ENCODE measurements at regions not wholly inside any gene's neighbourhood (a gene's known extent, or its start where the extent isn't known, plus 50 kb on each side); places are given as distances from the start of the nearest gene placed in this dataset.

DNA sequence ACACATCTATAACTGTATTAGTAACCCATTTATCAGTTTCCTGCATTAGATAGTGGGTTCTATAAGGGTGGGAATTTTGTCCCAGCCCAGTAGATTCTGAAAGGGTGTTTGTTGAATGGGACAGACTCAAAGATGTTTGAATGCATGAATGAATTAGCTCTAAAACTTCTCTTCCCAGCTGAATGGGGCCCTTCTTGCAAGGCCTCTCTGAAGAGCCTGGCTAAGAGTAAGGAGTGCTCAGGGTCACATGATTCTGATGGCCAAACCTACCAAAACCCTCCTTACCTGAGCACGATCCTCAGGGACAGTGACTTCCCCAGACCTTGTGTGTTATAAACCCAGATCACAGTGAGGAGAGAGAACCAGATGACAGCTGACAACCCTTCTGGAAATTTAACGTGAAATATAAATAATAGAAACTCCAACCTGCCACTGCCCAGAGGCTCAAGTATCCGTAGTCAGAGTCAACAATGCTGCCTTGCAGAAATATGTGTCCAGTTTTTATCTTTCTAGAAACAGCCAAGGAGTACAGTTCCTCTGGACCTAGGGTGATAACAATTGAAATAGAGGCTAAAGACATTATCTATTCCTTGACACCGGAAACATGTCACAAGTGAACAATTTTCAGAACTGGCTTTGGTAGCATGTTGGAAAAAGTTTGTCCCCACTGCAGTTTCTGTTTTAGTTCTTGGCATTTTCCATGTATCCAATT, 268.9 kb upstream of the MAF start (continued):
- TF ChIP-seq, protein P1, sequence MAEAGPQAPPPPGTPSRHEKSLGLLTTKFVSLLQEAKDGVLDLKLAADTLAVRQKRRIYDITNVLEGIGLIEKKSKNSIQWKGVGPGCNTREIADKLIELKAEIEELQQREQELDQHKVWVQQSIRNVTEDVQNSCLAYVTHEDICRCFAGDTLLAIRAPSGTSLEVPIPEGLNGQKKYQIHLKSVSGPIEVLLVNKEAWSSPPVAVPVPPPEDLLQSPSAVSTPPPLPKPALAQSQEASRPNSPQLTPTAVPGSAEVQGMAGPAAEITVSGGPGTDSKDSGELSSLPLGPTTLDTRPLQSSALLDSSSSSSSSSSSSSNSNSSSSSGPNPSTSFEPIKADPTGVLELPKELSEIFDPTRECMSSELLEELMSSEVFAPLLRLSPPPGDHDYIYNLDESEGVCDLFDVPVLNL (CRISPR knock-in tag; IDR thresholded peaks at IDR 0.05; ENCODE audit: borderline replicate concordance, low read depth), result no peak

DNA sequence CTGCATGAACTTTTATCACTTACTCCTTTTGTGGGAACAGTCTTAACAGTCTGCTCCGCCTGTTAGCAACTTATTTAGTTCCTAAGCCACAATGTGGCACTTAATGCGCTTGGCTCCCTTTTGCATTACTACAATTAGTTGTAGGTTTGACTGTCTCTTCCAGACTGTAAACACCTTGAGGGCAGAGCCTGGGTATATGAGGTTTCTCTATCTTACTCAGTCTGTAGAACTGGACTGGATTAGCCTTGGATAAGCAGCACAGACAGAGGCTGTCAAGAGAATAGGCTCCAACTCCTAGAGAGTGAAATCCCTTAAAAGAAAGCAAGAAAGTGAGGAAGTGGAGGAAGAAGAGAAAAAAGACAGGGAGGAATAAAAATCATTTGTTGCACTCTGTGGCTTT, 268.3 kb upstream of the MAF start:
- CTCF ChIA-PET, result no interaction called here

DNA sequence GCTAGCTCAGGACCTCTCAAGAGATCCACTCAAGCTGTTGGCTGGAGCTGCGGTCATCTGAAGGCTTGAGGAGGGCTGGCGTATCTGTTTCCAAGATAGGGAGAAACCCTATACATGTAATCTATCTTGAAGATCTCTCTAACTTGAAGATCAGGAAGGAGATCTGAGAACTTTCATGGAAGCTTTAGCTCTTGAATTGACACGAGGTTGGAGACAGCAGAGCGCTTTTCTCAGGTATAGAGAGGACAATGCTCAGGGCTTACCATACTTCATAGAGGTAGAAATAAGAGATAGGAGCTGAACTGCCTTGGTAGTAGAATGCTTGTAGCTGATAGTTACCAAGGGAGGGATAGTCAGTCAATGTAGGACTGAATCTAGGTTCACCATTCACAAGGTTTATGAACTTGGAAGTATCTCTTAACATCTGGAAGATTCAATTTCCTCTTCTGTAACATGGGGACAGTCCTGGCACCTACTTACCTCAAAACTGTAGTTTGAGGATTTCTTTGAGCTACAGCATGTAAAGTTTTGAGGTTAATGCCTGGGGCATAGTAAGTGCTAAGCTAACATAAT, 267.0 kb upstream of the MAF start:
- Mint-ChIP-seq H3K36me3 (no peaks in the 10 kb centered on the region), H3K9me3 (no peaks in the 10 kb centered on the region; the same call in 1 of the 2 replicates), H3K4me3 (no peak overlapping the region), H3K27me3 (ENCODE audit: low read depth) (no peaks in the 10 kb centered on the region), H3K27ac (no peak overlapping the region), H3K4me1 (no peaks in the 10 kb centered on the region; the same call in 1 of the 2 replicates)
- DNase-seq (ENCODE audit: low spot score) (no peak), ATAC-seq (no peak)
- ChIA-PET POLR2A (no interaction called here), CTCF (no interaction called here)
- TF ChIP-seq, protein P2, sequence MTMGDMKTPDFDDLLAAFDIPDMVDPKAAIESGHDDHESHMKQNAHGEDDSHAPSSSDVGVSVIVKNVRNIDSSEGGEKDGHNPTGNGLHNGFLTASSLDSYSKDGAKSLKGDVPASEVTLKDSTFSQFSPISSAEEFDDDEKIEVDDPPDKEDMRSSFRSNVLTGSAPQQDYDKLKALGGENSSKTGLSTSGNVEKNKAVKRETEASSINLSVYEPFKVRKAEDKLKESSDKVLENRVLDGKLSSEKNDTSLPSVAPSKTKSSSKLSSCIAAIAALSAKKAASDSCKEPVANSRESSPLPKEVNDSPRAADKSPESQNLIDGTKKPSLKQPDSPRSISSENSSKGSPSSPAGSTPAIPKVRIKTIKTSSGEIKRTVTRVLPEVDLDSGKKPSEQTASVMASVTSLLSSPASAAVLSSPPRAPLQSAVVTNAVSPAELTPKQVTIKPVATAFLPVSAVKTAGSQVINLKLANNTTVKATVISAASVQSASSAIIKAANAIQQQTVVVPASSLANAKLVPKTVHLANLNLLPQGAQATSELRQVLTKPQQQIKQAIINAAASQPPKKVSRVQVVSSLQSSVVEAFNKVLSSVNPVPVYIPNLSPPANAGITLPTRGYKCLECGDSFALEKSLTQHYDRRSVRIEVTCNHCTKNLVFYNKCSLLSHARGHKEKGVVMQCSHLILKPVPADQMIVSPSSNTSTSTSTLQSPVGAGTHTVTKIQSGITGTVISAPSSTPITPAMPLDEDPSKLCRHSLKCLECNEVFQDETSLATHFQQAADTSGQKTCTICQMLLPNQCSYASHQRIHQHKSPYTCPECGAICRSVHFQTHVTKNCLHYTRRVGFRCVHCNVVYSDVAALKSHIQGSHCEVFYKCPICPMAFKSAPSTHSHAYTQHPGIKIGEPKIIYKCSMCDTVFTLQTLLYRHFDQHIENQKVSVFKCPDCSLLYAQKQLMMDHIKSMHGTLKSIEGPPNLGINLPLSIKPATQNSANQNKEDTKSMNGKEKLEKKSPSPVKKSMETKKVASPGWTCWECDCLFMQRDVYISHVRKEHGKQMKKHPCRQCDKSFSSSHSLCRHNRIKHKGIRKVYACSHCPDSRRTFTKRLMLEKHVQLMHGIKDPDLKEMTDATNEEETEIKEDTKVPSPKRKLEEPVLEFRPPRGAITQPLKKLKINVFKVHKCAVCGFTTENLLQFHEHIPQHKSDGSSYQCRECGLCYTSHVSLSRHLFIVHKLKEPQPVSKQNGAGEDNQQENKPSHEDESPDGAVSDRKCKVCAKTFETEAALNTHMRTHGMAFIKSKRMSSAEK (CRISPR knock-in tag; IDR thresholded peaks at IDR 0.05; ENCODE audit: borderline replicate concordance), result no peak
- TF ChIP-seq, protein P3, sequence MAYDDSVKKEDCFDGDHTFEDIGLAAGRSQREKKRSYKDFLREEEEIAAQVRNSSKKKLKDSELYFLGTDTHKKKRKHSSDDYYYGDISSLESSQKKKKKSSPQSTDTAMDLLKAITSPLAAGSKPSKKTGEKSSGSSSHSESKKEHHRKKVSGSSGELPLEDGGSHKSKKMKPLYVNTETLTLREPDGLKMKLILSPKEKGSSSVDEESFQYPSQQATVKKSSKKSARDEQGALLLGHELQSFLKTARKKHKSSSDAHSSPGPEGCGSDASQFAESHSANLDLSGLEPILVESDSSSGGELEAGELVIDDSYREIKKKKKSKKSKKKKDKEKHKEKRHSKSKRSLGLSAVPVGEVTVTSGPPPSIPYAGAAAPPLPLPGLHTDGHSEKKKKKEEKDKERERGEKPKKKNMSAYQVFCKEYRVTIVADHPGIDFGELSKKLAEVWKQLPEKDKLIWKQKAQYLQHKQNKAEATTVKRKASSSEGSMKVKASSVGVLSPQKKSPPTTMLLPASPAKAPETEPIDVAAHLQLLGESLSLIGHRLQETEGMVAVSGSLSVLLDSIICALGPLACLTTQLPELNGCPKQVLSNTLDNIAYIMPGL (CRISPR knock-in tag; IDR thresholded peaks at IDR 0.05), result no peak
- TF ChIP-seq ZNF317 (CRISPR knock-in tag; IDR thresholded peaks at IDR 0.05; ENCODE audit: borderline replicate concordance, low read depth) (no peak), ESRRA (CRISPR knock-in tag; IDR thresholded peaks at IDR 0.05; ENCODE audit: borderline replicate concordance) (no peak), TCF7 (CRISPR knock-in tag; IDR thresholded peaks at IDR 0.05; ENCODE audit: low read depth) (no peak), ZNF219 (CRISPR knock-in tag; IDR thresholded peaks at IDR 0.05; ENCODE audit: borderline replicate concordance) (no peak), JUN (CRISPR knock-in tag; IDR thresholded peaks at IDR 0.05) (no peak)

More for the DNA sequence above, 268.3 kb upstream of the MAF start:
- Mint-ChIP-seq H3K4me1 (no peaks in the 10 kb centered on the region; the same call in 1 of the 2 replicates), H3K9me3 (no peaks in the 10 kb centered on the region; the same call in 1 of the 2 replicates), H3K4me3 (no peak overlapping the region), H3K27me3 (ENCODE audit: low read depth) (no peaks in the 10 kb centered on the region), H3K36me3 (no peaks in the 10 kb centered on the region), H3K27ac (no peak overlapping the region; the same call in 1 of the 2 replicates)
- DNase-seq (ENCODE audit: low spot score) (no peak), ATAC-seq (no peak)
- POLR2A ChIA-PET, result no interaction called here
- TF ChIP-seq ZNF396 (CRISPR knock-in tag; IDR thresholded peaks at IDR 0.05; ENCODE audit: borderline replicate concordance) (no peak), JUN (CRISPR knock-in tag; IDR thresholded peaks at IDR 0.05) (no peak), ZNF232 (CRISPR knock-in tag; IDR thresholded peaks at IDR 0.05) (no peak), NFE2L1 (CRISPR knock-in tag; IDR thresholded peaks at IDR 0.05) (no peak), KAT7 (CRISPR knock-in tag; IDR thresholded peaks at IDR 0.05; ENCODE audit: borderline replicate concordance) (no peak), CREM (CRISPR knock-in tag; IDR thresholded peaks at IDR 0.05) (no peak), TCF7 (CRISPR knock-in tag; IDR thresholded peaks at IDR 0.05; ENCODE audit: low read depth) (no peak)
- TF ChIP-seq, protein P4, sequence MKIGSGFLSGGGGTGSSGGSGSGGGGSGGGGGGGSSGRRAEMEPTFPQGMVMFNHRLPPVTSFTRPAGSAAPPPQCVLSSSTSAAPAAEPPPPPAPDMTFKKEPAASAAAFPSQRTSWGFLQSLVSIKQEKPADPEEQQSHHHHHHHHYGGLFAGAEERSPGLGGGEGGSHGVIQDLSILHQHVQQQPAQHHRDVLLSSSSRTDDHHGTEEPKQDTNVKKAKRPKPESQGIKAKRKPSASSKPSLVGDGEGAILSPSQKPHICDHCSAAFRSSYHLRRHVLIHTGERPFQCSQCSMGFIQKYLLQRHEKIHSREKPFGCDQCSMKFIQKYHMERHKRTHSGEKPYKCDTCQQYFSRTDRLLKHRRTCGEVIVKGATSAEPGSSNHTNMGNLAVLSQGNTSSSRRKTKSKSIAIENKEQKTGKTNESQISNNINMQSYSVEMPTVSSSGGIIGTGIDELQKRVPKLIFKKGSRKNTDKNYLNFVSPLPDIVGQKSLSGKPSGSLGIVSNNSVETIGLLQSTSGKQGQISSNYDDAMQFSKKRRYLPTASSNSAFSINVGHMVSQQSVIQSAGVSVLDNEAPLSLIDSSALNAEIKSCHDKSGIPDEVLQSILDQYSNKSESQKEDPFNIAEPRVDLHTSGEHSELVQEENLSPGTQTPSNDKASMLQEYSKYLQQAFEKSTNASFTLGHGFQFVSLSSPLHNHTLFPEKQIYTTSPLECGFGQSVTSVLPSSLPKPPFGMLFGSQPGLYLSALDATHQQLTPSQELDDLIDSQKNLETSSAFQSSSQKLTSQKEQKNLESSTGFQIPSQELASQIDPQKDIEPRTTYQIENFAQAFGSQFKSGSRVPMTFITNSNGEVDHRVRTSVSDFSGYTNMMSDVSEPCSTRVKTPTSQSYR (CRISPR knock-in tag; IDR thresholded peaks at IDR 0.05), result no peak
- TF ChIP-seq, protein P5, sequence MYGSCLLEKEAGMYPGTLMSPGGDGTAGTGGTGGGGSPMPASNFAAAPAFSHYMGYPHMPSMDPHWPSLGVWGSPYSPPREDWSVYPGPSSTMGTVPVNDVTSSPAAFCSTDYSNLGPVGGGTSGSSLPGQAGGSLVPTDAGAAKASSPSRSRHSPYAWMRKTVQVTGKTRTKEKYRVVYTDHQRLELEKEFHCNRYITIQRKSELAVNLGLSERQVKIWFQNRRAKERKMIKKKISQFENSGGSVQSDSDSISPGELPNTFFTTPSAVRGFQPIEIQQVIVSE (CRISPR knock-in tag; IDR thresholded peaks at IDR 0.05; ENCODE audit: borderline replicate concordance), result no peak
- TF ChIP-seq, protein P6, sequence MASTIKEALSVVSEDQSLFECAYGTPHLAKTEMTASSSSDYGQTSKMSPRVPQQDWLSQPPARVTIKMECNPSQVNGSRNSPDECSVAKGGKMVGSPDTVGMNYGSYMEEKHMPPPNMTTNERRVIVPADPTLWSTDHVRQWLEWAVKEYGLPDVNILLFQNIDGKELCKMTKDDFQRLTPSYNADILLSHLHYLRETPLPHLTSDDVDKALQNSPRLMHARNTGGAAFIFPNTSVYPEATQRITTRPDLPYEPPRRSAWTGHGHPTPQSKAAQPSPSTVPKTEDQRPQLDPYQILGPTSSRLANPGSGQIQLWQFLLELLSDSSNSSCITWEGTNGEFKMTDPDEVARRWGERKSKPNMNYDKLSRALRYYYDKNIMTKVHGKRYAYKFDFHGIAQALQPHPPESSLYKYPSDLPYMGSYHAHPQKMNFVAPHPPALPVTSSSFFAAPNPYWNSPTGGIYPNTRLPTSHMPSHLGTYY (CRISPR knock-in tag; IDR thresholded peaks at IDR 0.05), result no peak
- TF ChIP-seq, protein P7, sequence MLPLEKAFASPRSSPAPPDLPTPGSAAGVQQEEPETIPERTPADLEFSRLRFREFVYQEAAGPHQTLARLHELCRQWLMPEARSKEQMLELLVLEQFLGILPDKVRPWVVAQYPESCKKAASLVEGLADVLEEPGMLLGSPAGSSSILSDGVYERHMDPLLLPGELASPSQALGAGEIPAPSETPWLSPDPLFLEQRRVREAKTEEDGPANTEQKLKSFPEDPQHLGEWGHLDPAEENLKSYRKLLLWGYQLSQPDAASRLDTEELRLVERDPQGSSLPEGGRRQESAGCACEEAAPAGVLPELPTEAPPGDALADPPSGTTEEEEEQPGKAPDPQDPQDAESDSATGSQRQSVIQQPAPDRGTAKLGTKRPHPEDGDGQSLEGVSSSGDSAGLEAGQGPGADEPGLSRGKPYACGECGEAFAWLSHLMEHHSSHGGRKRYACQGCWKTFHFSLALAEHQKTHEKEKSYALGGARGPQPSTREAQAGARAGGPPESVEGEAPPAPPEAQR (CRISPR knock-in tag; IDR thresholded peaks at IDR 0.05), result no peak

Measured in WTC11 (cell line).